HPDE6-E6E7 (cell line): ENCODE measurements at regions not wholly inside any gene's neighbourhood (a gene's known extent, or its start where the extent isn't known, plus 50 kb on each side); places are given as distances from the start of the nearest gene placed in this dataset.

Experiments
- DNase-seq: peaks from one replicate; pipeline ENCODE4 v3.0.0; 2011; ENCODE audit warnings: missing footprints; ENCODE audit errors: extremely low spot score

- no peak for DNase-seq
Measured at GRCh38 chr4:151988591-151988990, 227.8 kb upstream of the GATB start.

GRCh38 chr4:151987606-151988005, 226.8 kb upstream of the GATB start:
- no peak for DNase-seq

- no peak for DNase-seq
Measured at GRCh38 chr4:151983854-151984253, 223.0 kb upstream of the GATB start.

- no peak for DNase-seq
Measured at GRCh38 chr4:151979819-151980218, 219.0 kb upstream of the GATB start.

- DNase-seq, result no peak
Measured at GRCh38 chr4:151968643-151969042, 207.8 kb upstream of the GATB start.

GRCh38 chr4:151967074-151967473, 206.3 kb upstream of the GATB start:
- DNase-seq, result no peak

- no peak for DNase-seq
Measured at GRCh38 chr4:151962138-151962823, 201.5 kb upstream of the GATB start.

- no peak for DNase-seq
Measured at GRCh38 chr4:151961456-151961855, 200.6 kb upstream of the GATB start.

- DNase-seq, result no peak
Measured at GRCh38 chr4:151960449-151961230, 199.8 kb upstream of the GATB start.

- no peak for DNase-seq
Measured at GRCh38 chr4:151957153-151957552, 196.3 kb upstream of the GATB start.

GRCh38 chr4:151955721-151956380, 195.0 kb upstream of the GATB start:
- no peak for DNase-seq

- no peak for DNase-seq
Measured at GRCh38 chr4:151953795-151954372, 193.1 kb upstream of the GATB start.

GRCh38 chr4:151953312-151953711, 192.5 kb upstream of the GATB start:
- DNase-seq, result no peak

- DNase-seq, result no peak
Measured at GRCh38 chr4:151952711-151953254, 192.0 kb upstream of the GATB start.

- DNase-seq, result no peak
Measured at GRCh38 chr4:151952137-151952536, 191.3 kb upstream of the GATB start.

GRCh38 chr4:151951671-151952050, 190.9 kb upstream of the GATB start:
- DNase-seq, result no peak

GRCh38 chr4:151950993-151951670, 190.3 kb upstream of the GATB start:
- DNase-seq, result no peak

GRCh38 chr4:151948351-151949016, 187.7 kb upstream of the GATB start:
- no peak for DNase-seq

- no peak for DNase-seq
Measured at GRCh38 chr4:151946718-151947117, 185.9 kb upstream of the GATB start.

- DNase-seq, result no peak
Measured at GRCh38 chr4:151942971-151943370, 182.2 kb upstream of the GATB start.
